ENCODE measurements at regions not wholly inside any gene's neighbourhood (a gene's known extent, or its start where the extent isn't known, plus 50 kb on each side); places are given as distances from the start of the nearest gene placed in this dataset.
"Not testable (repeated sequence)": the region's sequence is repeated elsewhere in the genome, so short reads cannot be mapped to it uniquely, and the experiment has no call there.

DNA sequence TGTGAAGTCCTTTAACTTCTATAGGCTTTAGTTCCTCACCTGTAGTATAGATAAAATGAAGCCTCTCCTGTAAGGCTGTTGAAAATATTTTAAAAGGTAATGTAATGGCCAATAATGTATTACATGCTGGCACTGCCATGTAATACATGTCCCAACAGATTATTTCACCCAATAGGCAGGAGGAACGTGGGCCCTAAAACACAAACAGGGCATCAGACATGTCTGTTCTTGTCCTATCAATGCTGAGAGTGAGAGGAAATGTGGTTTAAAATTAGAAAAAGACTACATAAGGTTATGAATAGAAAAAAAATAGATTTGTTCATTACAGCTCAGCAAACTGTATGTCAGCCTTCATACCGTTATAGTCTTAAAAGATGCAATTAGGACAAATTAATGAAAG lies 492.7 kb upstream of the DDX18 start:
- no peaks in the 10 kb centered on the region for H3K27me3 ChIP-seq (ENCODE audit: insufficient read depth, low read depth)
- H3K79me2 ChIP-seq (ENCODE audit: insufficient read depth, low read depth): no peaks in the 10 kb centered on the region
- no peaks in the 10 kb centered on the region for H4K20me1 ChIP-seq (ENCODE audit: insufficient read depth)
- H3K9ac ChIP-seq: no peak overlapping the region
- no peak overlapping the region for H3K4me2 ChIP-seq
- no peak overlapping the region for H3K4me3 ChIP-seq (IDR thresholded peaks at IDR 0.05; ENCODE audit: insufficient read depth, low read depth, low read length)
- H2AFZ ChIP-seq (ENCODE audit: low read depth): no peak overlapping the region
- no peaks in the 10 kb centered on the region for H3K36me3 ChIP-seq (ENCODE audit: insufficient read depth)
- TF ChIP-seq, protein P1, sequence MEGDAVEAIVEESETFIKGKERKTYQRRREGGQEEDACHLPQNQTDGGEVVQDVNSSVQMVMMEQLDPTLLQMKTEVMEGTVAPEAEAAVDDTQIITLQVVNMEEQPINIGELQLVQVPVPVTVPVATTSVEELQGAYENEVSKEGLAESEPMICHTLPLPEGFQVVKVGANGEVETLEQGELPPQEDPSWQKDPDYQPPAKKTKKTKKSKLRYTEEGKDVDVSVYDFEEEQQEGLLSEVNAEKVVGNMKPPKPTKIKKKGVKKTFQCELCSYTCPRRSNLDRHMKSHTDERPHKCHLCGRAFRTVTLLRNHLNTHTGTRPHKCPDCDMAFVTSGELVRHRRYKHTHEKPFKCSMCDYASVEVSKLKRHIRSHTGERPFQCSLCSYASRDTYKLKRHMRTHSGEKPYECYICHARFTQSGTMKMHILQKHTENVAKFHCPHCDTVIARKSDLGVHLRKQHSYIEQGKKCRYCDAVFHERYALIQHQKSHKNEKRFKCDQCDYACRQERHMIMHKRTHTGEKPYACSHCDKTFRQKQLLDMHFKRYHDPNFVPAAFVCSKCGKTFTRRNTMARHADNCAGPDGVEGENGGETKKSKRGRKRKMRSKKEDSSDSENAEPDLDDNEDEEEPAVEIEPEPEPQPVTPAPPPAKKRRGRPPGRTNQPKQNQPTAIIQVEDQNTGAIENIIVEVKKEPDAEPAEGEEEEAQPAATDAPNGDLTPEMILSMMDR (conservative IDR thresholded peaks at IDR 0.05; ENCODE audit: low read depth, low read length): no peak
- H3K4me1 ChIP-seq (ENCODE audit: low read depth, poor library complexity, severe bottlenecking): no peaks in the 10 kb centered on the region
- no peak overlapping the region for H3K27ac ChIP-seq

DNA sequence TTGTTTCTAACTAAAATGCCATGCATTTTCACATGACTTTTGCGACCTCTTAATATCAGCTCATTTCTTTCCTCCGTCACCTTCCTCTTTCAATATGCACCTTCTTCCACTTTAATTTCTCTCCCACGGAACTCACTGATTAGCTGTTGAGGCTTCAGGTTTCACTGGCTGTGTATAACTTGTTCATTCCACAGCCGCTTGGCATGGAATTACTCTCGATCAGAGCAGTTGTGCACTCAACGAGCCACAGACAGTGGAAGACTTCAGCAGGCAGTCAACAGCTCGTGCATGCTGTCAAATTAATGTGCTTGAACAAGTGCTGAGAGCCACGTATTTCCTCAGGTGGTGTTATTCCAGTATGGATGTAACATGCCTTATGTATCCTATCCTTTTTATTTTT lies 491.2 kb upstream of the DDX18 start:
- TF ChIP-seq, protein P1 (conservative IDR thresholded peaks at IDR 0.05; ENCODE audit: low read depth, low read length): no peak
- Histone ChIP-seq H3K36me3 (ENCODE audit: insufficient read depth) (no peaks in the 10 kb centered on the region), H4K20me1 (ENCODE audit: insufficient read depth) (no peaks in the 10 kb centered on the region), H3K9ac (no peak overlapping the region), H3K27me3 (ENCODE audit: insufficient read depth, low read depth) (no peaks in the 10 kb centered on the region), H3K4me3 (IDR thresholded peaks at IDR 0.05; ENCODE audit: insufficient read depth, low read depth, low read length) (no peak overlapping the region), H3K4me2 (no peak overlapping the region), H3K27ac (no peak overlapping the region), H2AFZ (ENCODE audit: low read depth) (no peak overlapping the region), H3K4me1 (ENCODE audit: low read depth, poor library complexity, severe bottlenecking) (no peaks in the 10 kb centered on the region), H3K79me2 (ENCODE audit: insufficient read depth, low read depth) (no peaks in the 10 kb centered on the region)

DNA sequence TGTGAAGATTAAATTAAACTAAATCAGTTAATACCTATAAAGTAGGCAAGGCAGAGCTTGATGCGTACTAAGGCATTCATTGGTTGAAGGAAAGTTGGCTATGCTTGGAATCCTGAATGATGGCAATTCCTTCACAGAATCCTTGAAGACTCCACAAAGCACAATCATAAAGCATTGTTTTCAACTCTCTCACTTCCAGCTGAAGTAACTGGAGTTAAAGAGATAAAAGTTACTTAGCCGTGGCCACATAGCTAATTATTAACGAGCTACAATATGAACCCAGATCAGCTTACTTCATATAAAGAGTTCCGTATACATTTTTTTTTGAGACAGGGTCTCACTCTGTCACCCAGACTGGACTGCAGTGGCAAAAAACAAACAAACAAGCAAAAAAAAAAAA lies 483.9 kb upstream of the DDX18 start:
- no peak overlapping the region for H3K27ac ChIP-seq
- H3K4me1 ChIP-seq (ENCODE audit: low read depth, poor library complexity, severe bottlenecking): no peaks in the 10 kb centered on the region
- H4K20me1 ChIP-seq (ENCODE audit: insufficient read depth): no peaks in the 10 kb centered on the region
- no peak overlapping the region for H2AFZ ChIP-seq (ENCODE audit: low read depth)
- TF ChIP-seq, protein P1 (conservative IDR thresholded peaks at IDR 0.05; ENCODE audit: low read depth, low read length): no peak
- no peaks in the 10 kb centered on the region for H3K79me2 ChIP-seq (ENCODE audit: insufficient read depth, low read depth)
- no peak overlapping the region for H3K4me3 ChIP-seq (IDR thresholded peaks at IDR 0.05; ENCODE audit: insufficient read depth, low read depth, low read length)
- no peak overlapping the region for H3K4me2 ChIP-seq
- no peaks in the 10 kb centered on the region for H3K27me3 ChIP-seq (ENCODE audit: insufficient read depth, low read depth)
- no peaks in the 10 kb centered on the region for H3K36me3 ChIP-seq (ENCODE audit: insufficient read depth)
- H3K9ac ChIP-seq: no peak overlapping the region

DNA sequence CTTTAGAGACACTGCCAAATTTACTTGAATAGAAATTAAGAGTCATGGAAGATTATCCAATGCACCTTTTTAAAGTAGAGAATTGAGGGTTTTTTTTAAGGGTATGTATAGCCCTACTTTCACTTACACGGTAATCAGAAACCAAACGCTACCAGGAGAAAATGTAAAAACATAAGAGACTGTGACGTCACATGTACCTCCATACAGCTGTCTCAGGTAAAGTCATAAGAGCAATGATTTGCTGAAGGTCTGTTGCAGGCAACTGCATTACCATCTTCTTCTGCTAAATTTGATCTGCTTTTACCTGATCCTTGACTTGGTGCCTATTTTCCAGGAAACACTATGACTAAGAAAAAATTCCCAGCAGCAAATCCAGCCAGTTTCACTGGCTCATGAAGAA lies 478.5 kb upstream of the DDX18 start:
- Histone ChIP-seq H3K36me3 (ENCODE audit: insufficient read depth) (no peaks in the 10 kb centered on the region), H3K4me2 (no peak overlapping the region), H2AFZ (ENCODE audit: low read depth) (no peak overlapping the region), H3K9ac (no peak overlapping the region), H3K27me3 (ENCODE audit: insufficient read depth, low read depth) (no peaks in the 10 kb centered on the region), H3K79me2 (ENCODE audit: insufficient read depth, low read depth) (no peaks in the 10 kb centered on the region), H3K4me3 (IDR thresholded peaks at IDR 0.05; ENCODE audit: insufficient read depth, low read depth, low read length) (no peak overlapping the region), H3K4me1 (ENCODE audit: low read depth, poor library complexity, severe bottlenecking) (no peaks in the 10 kb centered on the region), H4K20me1 (ENCODE audit: insufficient read depth) (no peaks in the 10 kb centered on the region), H3K27ac (no peak overlapping the region)
- TF ChIP-seq, protein P1 (conservative IDR thresholded peaks at IDR 0.05; ENCODE audit: low read depth, low read length): no peak

DNA sequence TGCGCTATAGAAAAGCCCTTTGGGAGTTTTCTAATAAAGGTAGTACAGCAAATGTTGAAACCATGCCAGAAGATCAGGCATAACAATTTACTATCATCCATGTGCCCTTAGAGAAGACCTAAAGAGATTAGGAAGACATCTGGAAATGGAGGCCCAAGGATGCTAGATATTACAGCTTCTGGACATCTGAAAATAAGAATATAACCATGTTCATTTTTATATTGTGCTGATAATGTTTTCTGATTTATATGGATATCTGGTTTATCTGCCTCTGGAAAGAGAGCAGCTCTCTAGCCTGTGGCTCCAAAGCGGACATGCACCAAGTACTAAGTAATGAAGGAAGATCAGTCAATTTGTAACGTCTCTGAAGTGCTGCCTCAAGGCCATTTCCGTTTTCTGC lies 478.0 kb upstream of the DDX18 start:
- Histone ChIP-seq H3K9ac (no peak overlapping the region), H2AFZ (ENCODE audit: low read depth) (no peak overlapping the region), H3K79me2 (ENCODE audit: insufficient read depth, low read depth) (no peaks in the 10 kb centered on the region), H4K20me1 (ENCODE audit: insufficient read depth) (no peaks in the 10 kb centered on the region), H3K27ac (no peak overlapping the region), H3K4me2 (no peak overlapping the region), H3K4me3 (IDR thresholded peaks at IDR 0.05; ENCODE audit: insufficient read depth, low read depth, low read length) (no peak overlapping the region), H3K4me1 (ENCODE audit: low read depth, poor library complexity, severe bottlenecking) (no peaks in the 10 kb centered on the region), H3K27me3 (ENCODE audit: insufficient read depth, low read depth) (no peaks in the 10 kb centered on the region), H3K36me3 (ENCODE audit: insufficient read depth) (no peaks in the 10 kb centered on the region)
- TF ChIP-seq, protein P1 (conservative IDR thresholded peaks at IDR 0.05; ENCODE audit: low read depth, low read length): no peak

DNA sequence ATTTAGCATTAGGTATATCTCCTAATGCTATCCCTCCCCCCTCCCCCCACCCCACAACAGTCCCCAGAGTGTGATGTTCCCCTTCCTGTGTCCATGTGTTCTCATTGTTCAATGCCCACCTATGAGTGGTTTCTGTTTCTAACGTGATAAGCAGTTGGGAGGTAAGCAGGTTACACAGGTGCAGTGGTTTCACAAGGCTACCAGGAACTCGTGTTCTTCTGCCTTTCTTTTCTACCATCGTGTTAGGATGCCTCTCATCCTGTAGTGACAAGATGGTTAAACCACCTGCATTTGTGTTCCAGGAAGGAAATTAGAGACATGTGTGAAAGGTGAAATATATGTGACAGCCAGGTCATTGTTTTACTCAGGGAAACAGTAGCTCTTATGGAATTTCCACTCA lies 476.5 kb upstream of the DDX18 start:
- H3K4me2 ChIP-seq; H3K4me1 ChIP-seq (ENCODE audit: low read depth, poor library complexity, severe bottlenecking); H3K27me3 ChIP-seq (ENCODE audit: insufficient read depth, low read depth); H3K36me3 ChIP-seq (ENCODE audit: insufficient read depth); H3K9ac ChIP-seq; H4K20me1 ChIP-seq (ENCODE audit: insufficient read depth); H3K79me2 ChIP-seq (ENCODE audit: insufficient read depth, low read depth); H3K4me3 ChIP-seq (IDR thresholded peaks at IDR 0.05; ENCODE audit: insufficient read depth, low read depth, low read length); H3K27ac ChIP-seq; H2AFZ ChIP-seq (ENCODE audit: low read depth): not testable (repeated sequence)
